Suprapubic skin (tissue), 4 donors: ENCODE measurements at regions not wholly inside any gene's neighbourhood (a gene's known extent, or its start where the extent isn't known, plus 50 kb on each side); places are given as distances from the start of the nearest gene placed in this dataset.

Experiments
- DNase-seq, 2 donors: peaks; one replicate each; pipeline ENCODE4 v3.0.0-alpha.2; 2019; ENCODE audit warnings: low spot score in 2 of 2
- H3K27ac ChIP-seq: fragments of 200-600 bp; sonication (generic); one replicate; pipeline ENCODE4 v1.5.1; 2019
- H3K27me3 ChIP-seq: fragments of 200-600 bp; sonication (generic); one replicate; pipeline ENCODE4 v1.5.1; 2019
- H3K36me3 ChIP-seq: fragments of 200-600 bp; sonication (generic); one replicate; pipeline ENCODE4 v1.5.1; 2019
- H3K4me1 ChIP-seq: fragments of 200-600 bp; sonication (generic); one replicate; pipeline ENCODE4 v1.5.1; 2019
- H3K4me3 ChIP-seq: fragments of 200-600 bp; sonication (generic); one replicate; pipeline ENCODE4 v1.5.1; 2019; ENCODE audit warnings: mild to moderate bottlenecking
- H3K9me3 ChIP-seq: fragments of 200-600 bp; sonication (generic); one replicate; pipeline ENCODE4 v1.5.1; 2019
- EP300 ChIP-seq: sonication (generic); formaldehyde crosslinking; IDR thresholded peaks from one replicate; pipeline ENCODE4 v1.6.1; 2017; ENCODE audit warnings: antibody characterized with exemption
- POLR2A ChIP-seq, 2 donors: fragments of 450-650 bp; IDR thresholded peaks; one replicate each; pipeline ENCODE4 v1.6.1; 2017; ENCODE audit warnings: antibody characterized with exemption in 2 of 2, mild to moderate bottlenecking in 2 of 2, moderate library complexity in 2 of 2
- POLR2AphosphoS5 ChIP-seq, 3 donors: sonication (generic); formaldehyde crosslinking; IDR thresholded peaks; one replicate each; pipeline ENCODE4 v1.6.1; 2017; ENCODE audit warnings: antibody characterized with exemption in 3 of 3
- WGBS: methylation state at CpG from one replicate; pipeline ENCODE4 v1.1.5; 2018; 5-methylcytosine and 5-hydroxymethylcytosine counted together
- TF ChIP-seq, protein P1 (sequence below), 2 donors: fragments of 200-600 bp in 1 of 2; fragments of 450-650 bp in 1 of 2; sonication (generic) in 1 of 2; IDR thresholded peaks; one replicate each; pipeline ENCODE4 v1.5.1; 2016 to 2019; ENCODE audit warnings: antibody characterized with exemption in 2 of 2, mild to moderate bottlenecking in 1 of 2, moderate library complexity in 1 of 2

DNA sequence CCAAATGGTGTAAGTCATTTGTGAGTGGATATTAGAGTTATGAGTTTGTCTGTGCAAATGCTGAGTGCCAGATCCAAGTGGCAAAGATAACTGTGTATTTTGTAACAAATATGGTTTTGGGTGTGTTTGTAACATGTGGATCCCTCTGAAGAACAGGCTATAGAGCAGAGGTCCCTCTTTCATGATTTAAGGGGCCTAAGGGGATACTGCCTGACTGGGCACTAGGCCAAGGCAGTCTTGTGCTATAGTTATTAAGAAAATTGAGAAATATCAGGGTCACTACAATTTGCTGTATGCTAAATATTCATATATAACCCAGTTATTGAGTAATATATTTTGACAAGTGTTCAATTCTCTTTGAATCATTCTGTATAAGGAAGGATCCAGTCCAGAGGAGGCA, 555.6 kb upstream of the RGMA start:
- Histone ChIP-seq H3K27me3 (no peaks in the 10 kb centered on the region), H3K4me3 (no peak overlapping the region), H3K36me3 (no peaks in the 10 kb centered on the region), H3K27ac (no peak overlapping the region), H3K4me1 (no peaks in the 10 kb centered on the region), H3K9me3 (no peaks in the 10 kb centered on the region)
- TF ChIP-seq, protein P1, sequence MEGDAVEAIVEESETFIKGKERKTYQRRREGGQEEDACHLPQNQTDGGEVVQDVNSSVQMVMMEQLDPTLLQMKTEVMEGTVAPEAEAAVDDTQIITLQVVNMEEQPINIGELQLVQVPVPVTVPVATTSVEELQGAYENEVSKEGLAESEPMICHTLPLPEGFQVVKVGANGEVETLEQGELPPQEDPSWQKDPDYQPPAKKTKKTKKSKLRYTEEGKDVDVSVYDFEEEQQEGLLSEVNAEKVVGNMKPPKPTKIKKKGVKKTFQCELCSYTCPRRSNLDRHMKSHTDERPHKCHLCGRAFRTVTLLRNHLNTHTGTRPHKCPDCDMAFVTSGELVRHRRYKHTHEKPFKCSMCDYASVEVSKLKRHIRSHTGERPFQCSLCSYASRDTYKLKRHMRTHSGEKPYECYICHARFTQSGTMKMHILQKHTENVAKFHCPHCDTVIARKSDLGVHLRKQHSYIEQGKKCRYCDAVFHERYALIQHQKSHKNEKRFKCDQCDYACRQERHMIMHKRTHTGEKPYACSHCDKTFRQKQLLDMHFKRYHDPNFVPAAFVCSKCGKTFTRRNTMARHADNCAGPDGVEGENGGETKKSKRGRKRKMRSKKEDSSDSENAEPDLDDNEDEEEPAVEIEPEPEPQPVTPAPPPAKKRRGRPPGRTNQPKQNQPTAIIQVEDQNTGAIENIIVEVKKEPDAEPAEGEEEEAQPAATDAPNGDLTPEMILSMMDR (IDR thresholded peaks at IDR 0.05): no peak
- DNase-seq: no peak

DNA sequence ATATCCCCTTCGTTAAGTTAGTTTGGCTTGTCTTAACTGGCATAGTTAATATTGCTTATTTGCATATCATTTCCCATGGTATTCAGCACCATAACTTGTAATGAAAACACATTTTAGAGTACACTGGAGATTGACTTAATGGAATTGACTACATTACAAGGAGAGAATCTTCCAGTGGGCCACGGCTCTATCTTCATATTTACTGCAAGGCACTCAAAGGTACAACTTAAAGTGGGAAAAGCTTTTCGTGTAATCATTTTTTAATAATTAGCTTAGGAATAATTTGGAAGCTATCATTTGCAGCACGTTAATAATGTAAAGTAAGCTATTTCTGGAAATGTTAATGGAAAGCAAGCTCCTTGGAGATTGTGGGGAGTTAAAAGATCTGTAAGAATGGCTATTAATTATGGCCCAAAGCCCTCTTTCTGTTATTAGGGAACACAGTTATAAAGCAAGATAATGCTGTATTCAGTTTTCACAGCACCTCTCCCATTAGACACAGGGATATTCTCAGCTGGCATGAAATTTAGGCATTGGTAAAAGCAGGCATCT, 551.5 kb upstream of the RGMA start:
- Histone ChIP-seq H3K27ac (no peak overlapping the region), H3K36me3 (no peaks in the 10 kb centered on the region), H3K9me3 (no peaks in the 10 kb centered on the region), H3K4me1 (no peaks in the 10 kb centered on the region), H3K4me3 (no peak overlapping the region), H3K27me3 (no peaks in the 10 kb centered on the region)
- DNase-seq: no peak
- TF ChIP-seq EP300: no peak
- TF ChIP-seq, protein P1 (IDR thresholded peaks at IDR 0.05): no peak
- TF ChIP-seq POLR2AphosphoS5 (IDR thresholded peaks at IDR 0.05): no peak
- no peak for TF ChIP-seq POLR2A (IDR thresholded peaks at IDR 0.05)
- WGBS: 89% methylated on average over 4 of the region's 4 CpGs

DNA sequence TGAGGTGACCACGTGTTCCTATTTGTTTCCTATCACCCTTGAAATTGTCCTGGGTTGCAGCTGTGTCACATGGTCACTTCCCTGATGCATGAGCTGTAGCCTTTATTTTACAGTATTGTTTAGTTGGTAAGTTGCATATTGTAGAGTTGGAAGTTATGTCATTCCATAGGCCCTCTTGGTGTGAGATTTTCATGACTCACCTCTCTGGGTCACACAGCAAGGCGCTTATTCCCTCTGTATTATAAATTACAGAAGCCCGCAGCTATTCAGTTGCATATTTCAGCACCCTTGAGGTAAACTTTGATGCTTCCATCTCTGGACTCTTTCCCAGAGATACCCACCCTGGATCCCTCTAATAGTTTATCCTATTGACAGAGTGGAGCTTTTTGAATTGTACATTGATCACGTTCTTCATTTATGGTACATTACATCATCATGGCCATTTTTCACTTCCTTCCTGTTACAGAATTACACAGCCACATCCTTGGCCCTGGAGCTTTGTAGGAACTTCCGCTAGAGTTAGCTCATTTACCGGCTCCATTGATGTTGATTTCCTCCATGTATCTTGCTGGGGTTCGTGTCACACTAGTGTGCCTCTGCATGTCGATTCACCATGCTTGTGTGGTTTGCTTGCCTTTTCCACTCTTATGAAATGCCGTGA, 543.1 kb upstream of the RGMA start:
- Histone ChIP-seq H3K9me3 (no peaks in the 10 kb centered on the region), H3K27me3 (no peaks in the 10 kb centered on the region), H3K36me3 (no peaks in the 10 kb centered on the region), H3K4me1 (no peaks in the 10 kb centered on the region), H3K27ac (no peak overlapping the region), H3K4me3 (no peak overlapping the region)
- DNase-seq: no peak
- TF ChIP-seq POLR2A (IDR thresholded peaks at IDR 0.05) (no peak), POLR2AphosphoS5 (IDR thresholded peaks at IDR 0.05) (no peak), EP300 (no peak)
- TF ChIP-seq, protein P1 (IDR thresholded peaks at IDR 0.05): no peak
- 88% methylated on average over 9 of the region's 9 CpGs for WGBS

DNA sequence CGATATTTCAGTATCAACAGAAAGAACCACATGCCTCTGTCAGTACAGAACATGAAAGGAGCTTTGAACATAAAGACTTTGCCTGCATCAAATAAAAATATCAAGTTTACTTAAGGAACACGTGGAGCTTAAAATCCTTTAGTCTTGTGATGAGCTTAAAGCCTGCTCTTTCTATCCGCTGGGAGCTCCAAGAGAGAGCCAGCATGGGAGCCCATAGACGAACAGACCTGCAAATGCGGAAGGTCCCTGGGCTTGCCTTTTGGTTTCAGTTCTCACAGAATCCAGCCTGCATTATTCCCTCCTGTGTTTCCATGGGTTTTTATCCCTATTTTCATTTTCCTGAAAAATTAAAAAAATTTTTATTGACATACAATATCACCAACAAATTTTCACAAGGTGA, 530.6 kb upstream of the RGMA start:
- no peak overlapping the region for H3K4me3 ChIP-seq
- no peak for DNase-seq
- H3K36me3 ChIP-seq: no peaks in the 10 kb centered on the region
- H3K27ac ChIP-seq: no peak overlapping the region
- no peak for TF ChIP-seq POLR2AphosphoS5 (IDR thresholded peaks at IDR 0.05)
- TF ChIP-seq, protein P1 (IDR thresholded peaks at IDR 0.05): no peak
- no peak for TF ChIP-seq EP300
- TF ChIP-seq POLR2A (IDR thresholded peaks at IDR 0.05): no peak
- no peaks in the 10 kb centered on the region for H3K27me3 ChIP-seq
- no peaks in the 10 kb centered on the region for H3K4me1 ChIP-seq
- WGBS: 78% methylated on average over 5 of the region's 5 CpGs
- H3K9me3 ChIP-seq: no peaks in the 10 kb centered on the region

DNA sequence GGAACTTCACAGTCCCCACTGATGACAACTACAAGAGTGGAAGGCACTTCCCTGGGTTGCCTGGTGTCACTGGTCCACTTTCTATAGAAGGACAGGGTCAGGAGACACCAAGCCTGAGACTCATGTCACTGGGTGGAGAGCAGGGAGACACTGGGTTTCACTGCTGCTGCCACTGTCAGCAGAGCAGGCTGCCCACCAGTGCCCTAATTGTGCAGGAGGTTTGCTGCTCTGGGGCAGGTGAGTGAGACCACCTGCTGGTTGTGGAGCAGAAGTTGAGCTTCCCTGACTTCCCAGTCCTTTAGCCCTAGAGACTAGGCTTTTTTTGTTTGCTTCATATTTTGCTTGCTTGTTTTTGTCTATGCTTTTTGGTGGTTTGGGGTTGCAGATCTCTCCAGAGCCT, 528.4 kb upstream of the RGMA start:
- H3K4me3 ChIP-seq: no peak overlapping the region
- H3K4me1 ChIP-seq: no peaks in the 10 kb centered on the region
- no peak overlapping the region for H3K27ac ChIP-seq
- no peak for TF ChIP-seq POLR2A (IDR thresholded peaks at IDR 0.05)
- H3K36me3 ChIP-seq: no peaks in the 10 kb centered on the region
- no peaks in the 10 kb centered on the region for H3K9me3 ChIP-seq
- no peaks in the 10 kb centered on the region for H3K27me3 ChIP-seq
- DNase-seq: no peak
